ENCODE measurements at regions not wholly inside any gene's neighbourhood (a gene's known extent, or its start where the extent isn't known, plus 50 kb on each side); places are given as distances from the start of the nearest gene placed in this dataset.

GRCh38 chr7:25613912-25614311 is 385.6 kb upstream of the NPVF start:
- TF ChIP-seq CTCF (IDR thresholded peaks at IDR 0.05) (no peak), POLR2A (IDR thresholded peaks at IDR 0.05; ENCODE audit: low read length) (no peak), USF2 (IDR thresholded peaks at IDR 0.05) (no peak), HDAC2 (IDR thresholded peaks at IDR 0.05) (no peak), FOXS1 (CRISPR knock-in tag; IDR thresholded peaks at IDR 0.05) (no peak), RAD21 (conservative IDR thresholded peaks at IDR 0.05 in 1 of 2, IDR thresholded peaks at IDR 0.05 in 1 of 2) (no peak), TP53 (CRISPR knock-in tag; IDR thresholded peaks at IDR 0.05) (no peak), ZC3H11A (IDR thresholded peaks at IDR 0.05) (no peak), MAZ (IDR thresholded peaks at IDR 0.05; ENCODE audit: borderline replicate concordance, low read depth, low read length) (no peak), RFX5 (IDR thresholded peaks at IDR 0.05) (no peak), KDM1A (IDR thresholded peaks at IDR 0.05; ENCODE audit: low read depth) (no peak), PHF8 (IDR thresholded peaks at IDR 0.05; ENCODE audit: borderline replicate concordance, low read depth) (no peak)

All from A549 (cell line).